Kasumi-1 (cell line): ENCODE measurements at regions not wholly inside any gene's neighbourhood (a gene's known extent, or its start where the extent isn't known, plus 50 kb on each side); places are given as distances from the start of the nearest gene placed in this dataset.
"Not testable (repeated sequence)": the region's sequence is repeated elsewhere in the genome, so short reads cannot be mapped to it uniquely, and the experiment has no call there.

Experiments used
- DNase-seq, 2 experiments: peaks; one replicate each; lab custom pipeline; 2025; lab: John Stamatoyannopoulos, UW

- no peak for DNase-seq
These were observed 362.7 kb upstream of the SYT1 start for GRCh38 chr12:78501825-78502224.

- no peak for DNase-seq
These were observed 345.2 kb upstream of the SYT1 start for GRCh38 chr12:78519422-78519821.

- DNase-seq, result no peak
These were observed 334.3 kb upstream of the SYT1 start for GRCh38 chr12:78530100-78530765.

GRCh38 chr12:78531831-78532458 is 332.6 kb upstream of the SYT1 start:
- DNase-seq, result no peak

GRCh38 chr12:78534311-78534710 is 330.3 kb upstream of the SYT1 start:
- no peak for DNase-seq

- DNase-seq, result no peak
These were observed 323.8 kb upstream of the SYT1 start for GRCh38 chr12:78540606-78541336.

GRCh38 chr12:78550831-78551230 is 313.7 kb upstream of the SYT1 start:
- DNase-seq, result no peak

- no peak for DNase-seq
These were observed 308.8 kb upstream of the SYT1 start for GRCh38 chr12:78555802-78556201.

- no peak for DNase-seq
These were observed 307.9 kb upstream of the SYT1 start for GRCh38 chr12:78556651-78557050.

GRCh38 chr12:78559416-78559815 is 305.2 kb upstream of the SYT1 start:
- DNase-seq, result no peak

GRCh38 chr12:78559886-78560285 is 304.7 kb upstream of the SYT1 start:
- no peak for DNase-seq

- no peak for DNase-seq
These were observed 303.9 kb upstream of the SYT1 start for GRCh38 chr12:78560633-78561032.

- no peak for DNase-seq
These were observed 302.0 kb upstream of the SYT1 start for GRCh38 chr12:78562368-78563205.

GRCh38 chr12:78563826-78564225 is 300.7 kb upstream of the SYT1 start:
- no peak for DNase-seq

GRCh38 chr12:78566456-78566855 is 298.1 kb upstream of the SYT1 start:
- no peak for DNase-seq

GRCh38 chr12:78568321-78569020 is 296.1 kb upstream of the SYT1 start:
- no peak for DNase-seq

- no peak for DNase-seq
These were observed 292.6 kb upstream of the SYT1 start for GRCh38 chr12:78571953-78572352.

GRCh38 chr12:78575208-78575607 is 289.4 kb upstream of the SYT1 start:
- DNase-seq, result not testable (repeated sequence)

- DNase-seq, result no peak
These were observed 284.7 kb upstream of the SYT1 start for GRCh38 chr12:78579846-78580245.

- DNase-seq, result no peak
These were observed 284.3 kb upstream of the SYT1 start for GRCh38 chr12:78580296-78580695.

GRCh38 chr12:78584695-78585094 is 279.9 kb upstream of the SYT1 start:
- DNase-seq, result no peak

GRCh38 chr12:78585132-78585531 is 279.4 kb upstream of the SYT1 start:
- DNase-seq, result no peak
